NCI-H1436 (cell line): ENCODE measurements at regions not wholly inside any gene's neighbourhood (a gene's known extent, or its start where the extent isn't known, plus 50 kb on each side); places are given as distances from the start of the nearest gene placed in this dataset.
"Not testable (repeated sequence)": the region's sequence is repeated elsewhere in the genome, so short reads cannot be mapped to it uniquely, and the experiment has no call there.

Experiments
- DNase-seq: peaks from one replicate; lab custom pipeline; 2025; lab: John Stamatoyannopoulos, UW

- DNase-seq, result no peak
Observed at GRCh38 chr12:73951956-73952703, 585.5 kb upstream of the ATXN7L3B start.

DNA sequence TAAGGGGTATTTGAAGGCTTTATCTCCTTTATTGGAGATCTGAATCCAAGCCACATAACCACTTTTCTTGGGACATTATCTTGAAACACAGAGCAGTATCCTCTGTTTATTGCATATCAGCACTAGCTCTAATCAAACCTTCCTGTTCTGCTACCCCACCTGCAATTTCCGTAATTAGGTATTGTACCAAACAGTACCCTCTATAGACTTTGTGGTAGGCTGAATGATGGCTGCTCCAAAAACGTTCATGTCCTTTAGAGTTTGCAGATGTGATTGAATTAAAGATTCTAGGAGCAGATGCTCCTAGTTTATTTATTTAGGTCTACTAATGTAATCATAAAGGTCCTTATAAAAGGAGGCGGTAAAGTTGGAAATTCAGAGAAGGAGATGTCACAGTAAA, 573.0 kb upstream of the ATXN7L3B start:
- no peak for DNase-seq

DNA sequence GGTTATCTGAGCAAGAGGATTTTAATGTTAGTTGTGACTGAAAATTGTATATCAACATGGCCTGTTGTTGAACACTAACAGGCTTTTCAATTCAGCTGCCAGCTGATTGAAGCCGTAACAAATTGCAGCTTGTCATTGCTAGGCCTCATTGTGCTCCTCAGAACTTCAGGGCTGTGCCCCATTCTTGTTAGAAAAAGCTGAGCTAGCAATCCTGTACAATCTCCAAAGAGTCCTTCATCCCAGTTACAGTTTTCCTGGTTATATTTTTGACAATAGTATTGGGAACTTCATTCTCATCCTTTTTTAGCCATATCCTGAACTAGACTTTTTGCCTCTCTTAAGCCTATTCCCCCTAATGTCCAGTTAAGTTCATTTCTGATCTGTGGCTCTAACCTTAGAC, 564.1 kb upstream of the ATXN7L3B start:
- DNase-seq, result no peak

DNA sequence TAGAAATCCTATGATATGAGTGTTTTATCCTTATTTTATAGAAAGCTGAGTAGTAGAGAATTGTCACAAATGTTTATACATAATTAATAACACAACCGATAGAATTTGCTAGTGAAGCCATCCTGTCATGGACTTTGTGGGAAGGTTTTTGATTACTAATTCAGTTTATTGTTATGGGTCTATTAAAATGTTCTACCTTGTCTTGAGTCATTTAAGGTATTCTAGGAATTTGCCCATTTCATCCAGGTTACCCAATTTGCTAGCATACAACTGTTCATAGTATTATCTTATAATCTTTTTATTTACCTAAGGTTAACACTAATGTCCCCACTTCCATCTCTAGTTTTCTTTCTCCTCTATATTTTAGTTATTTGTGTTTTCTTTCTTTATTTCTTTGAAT, 553.1 kb upstream of the ATXN7L3B start:
- no peak for DNase-seq

GRCh38 chr12:73991138-73991537, 546.5 kb upstream of the ATXN7L3B start:
- DNase-seq, result no peak

GRCh38 chr12:73998894-73999293, 538.7 kb upstream of the ATXN7L3B start:
- no peak for DNase-seq

- no peak for DNase-seq
Observed at GRCh38 chr12:74015118-74015517, 522.5 kb upstream of the ATXN7L3B start.

- not testable (repeated sequence) for DNase-seq
Observed at GRCh38 chr12:74016324-74016723, 521.3 kb upstream of the ATXN7L3B start.

DNA sequence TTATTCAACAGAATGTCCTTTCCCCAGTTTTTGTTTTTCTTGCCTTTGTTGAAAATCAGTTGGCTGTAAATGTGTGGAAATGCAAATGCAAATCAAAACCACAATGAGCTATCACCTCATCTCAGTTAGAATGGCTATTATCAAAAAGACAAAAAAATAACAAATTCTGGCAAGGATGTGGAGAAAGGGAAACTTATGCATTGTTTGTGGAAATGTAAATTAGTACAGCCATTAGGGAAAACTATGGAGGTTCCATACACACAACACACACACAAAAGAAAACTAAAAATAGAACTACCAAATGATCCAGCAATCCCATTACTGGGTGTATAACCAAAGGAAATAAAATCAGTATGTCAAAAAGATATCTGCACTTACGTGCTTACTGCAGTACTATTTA, 518.8 kb upstream of the ATXN7L3B start:
- no peak for DNase-seq

- no peak for DNase-seq
Observed at GRCh38 chr12:74021937-74022336, 515.7 kb upstream of the ATXN7L3B start.

DNA sequence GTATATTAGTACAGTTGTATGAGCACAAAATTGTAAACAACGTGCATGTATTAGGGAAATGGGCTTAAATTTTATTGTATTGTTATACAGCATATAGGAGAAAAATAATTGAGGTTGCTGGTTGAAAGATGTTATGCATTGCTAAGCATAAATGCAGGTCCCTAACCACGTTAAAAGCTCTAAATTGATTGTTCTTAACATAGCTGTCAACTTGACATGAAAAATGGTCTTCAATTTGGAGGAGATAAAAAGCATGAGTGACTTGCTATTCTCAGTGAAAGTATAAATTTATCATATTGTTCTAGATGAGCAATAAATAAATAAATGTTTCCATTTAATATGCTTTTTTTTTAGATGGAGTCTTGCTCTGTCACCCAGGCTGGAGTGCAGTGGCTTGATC, 506.6 kb upstream of the ATXN7L3B start:
- DNase-seq, result no peak

GRCh38 chr12:74033531-74033930, 504.1 kb upstream of the ATXN7L3B start:
- no peak for DNase-seq

DNA sequence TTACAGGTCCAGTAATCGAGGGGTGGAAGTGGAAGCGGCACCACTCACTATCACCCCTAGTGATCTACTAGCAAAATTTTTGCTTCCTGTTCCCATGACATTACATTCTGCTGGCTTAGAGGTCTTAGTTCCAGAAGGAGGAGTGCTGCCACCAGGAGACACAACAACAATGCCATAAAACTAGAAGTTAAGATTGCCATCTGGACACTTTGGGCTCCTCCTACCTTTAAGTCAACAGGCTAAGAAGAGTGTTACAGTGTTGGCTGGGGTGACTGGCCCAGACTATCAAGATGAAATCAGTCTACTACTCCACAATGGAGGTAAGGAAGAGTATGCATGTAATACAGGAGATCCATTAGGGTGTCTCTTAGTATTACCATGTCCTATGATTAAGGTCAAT, 498.5 kb upstream of the ATXN7L3B start:
- DNase-seq, result not testable (repeated sequence)

- DNase-seq, result no peak
Observed at GRCh38 chr12:74043343-74043742, 494.3 kb upstream of the ATXN7L3B start.

GRCh38 chr12:74049348-74049747, 488.3 kb upstream of the ATXN7L3B start:
- DNase-seq, result no peak

- DNase-seq, result no peak
Observed at GRCh38 chr12:74051848-74052247, 485.8 kb upstream of the ATXN7L3B start.

DNA sequence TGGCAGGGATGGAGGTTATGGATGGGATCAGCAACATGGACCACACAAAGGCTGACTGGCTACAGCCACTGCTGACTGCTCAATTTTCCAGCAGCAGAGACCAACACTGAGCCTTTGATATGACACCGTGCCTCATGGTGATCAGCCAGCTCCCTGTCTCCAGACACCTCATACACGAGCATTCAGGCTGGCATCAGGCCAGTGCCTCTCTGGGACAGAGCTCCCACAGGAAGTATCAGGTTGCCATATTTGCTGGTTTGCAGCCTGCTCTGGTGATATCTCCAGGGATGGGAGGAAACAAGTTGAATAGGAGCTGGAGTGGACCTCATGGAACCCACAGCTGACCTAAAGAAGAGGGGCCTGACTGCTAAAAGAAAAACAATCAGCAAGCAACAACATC, 471.2 kb upstream of the ATXN7L3B start:
- no peak for DNase-seq

GRCh38 chr12:74071182-74071581, 466.5 kb upstream of the ATXN7L3B start:
- DNase-seq, result no peak

DNA sequence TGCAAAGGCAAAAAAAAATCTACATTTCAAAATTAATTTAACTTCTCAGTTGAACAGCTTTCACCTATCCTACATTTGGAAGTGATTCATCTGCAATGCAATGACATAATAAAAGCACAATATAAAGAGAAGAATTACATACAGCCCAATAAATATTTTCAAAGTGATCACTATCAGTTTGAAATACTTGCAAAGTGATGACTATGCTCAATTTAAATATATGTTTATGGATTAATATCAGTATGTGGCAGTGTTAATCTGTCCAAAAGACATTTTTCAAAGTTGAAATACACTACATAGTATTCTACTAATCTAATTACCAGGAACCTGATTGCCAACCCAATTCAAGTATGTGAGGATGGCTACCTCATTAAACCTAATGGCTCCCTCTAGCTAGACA, 460.7 kb upstream of the ATXN7L3B start:
- DNase-seq, result no peak

- DNase-seq, result no peak
Observed at GRCh38 chr12:74105434-74105833, 432.2 kb upstream of the ATXN7L3B start.

DNA sequence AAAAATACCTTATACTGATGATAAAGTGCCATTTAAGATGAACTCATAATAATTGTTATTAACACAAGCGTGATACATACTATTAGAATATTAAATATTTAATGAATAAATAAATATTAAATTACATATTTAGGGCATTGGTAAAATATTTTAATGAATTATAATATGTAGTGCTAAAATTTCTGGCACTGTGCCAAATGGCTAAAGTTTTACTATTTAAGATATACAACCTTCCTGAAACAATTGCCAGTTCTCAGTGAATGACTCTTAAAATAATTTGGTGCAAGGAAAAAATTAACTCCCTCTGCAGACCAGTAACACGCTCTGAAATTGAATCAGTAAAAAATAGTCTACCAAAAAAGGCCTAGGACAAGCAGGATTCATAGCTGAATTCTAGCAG, 428.9 kb upstream of the ATXN7L3B start:
- no peak for DNase-seq

- DNase-seq, result no peak
Observed at GRCh38 chr12:74111688-74112360, 425.8 kb upstream of the ATXN7L3B start.

DNA sequence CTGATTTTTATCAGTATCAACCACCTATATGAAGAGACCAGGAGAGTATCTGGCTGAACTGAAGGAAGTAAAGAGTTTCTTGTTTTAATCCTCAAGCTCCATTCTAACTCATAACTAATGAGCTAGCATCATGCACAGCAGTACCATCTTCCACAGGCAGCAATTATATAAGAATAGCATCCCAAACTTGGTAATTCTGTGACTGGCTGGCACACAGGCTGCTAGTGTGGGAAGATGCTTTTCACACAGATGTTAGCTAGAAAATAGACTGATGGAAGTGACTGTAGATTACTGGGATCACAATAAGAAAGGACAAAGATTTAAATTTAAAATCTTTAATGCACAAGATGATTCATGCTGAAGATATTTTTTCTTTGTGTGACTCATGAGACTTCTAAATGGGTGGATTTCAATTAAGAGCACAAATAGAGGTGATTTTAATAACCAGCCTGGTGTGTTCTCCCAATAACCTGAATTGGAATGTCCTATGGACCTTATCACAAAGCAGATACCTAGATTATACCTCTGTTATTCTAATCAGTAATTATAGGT, 417.7 kb upstream of the ATXN7L3B start:
- no peak for DNase-seq

DNA sequence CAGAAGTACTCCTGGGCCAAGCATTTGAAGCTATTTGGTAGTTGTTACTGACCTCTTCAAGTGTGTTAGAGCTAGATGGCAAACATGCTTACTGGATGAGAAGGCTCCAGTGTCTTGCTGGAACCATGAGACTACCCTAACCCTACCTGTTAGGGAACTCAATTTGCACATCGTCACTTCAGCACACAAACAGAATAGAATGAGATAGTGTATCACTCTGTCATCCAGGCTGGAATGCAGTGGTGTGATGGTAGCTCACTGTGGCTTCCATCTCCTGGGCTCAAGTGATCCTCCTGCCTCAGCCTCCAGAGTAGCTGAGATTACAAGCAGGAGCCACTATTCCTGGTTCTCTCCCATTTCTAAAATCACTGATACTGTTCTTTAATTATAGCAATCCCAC, 417.0 kb upstream of the ATXN7L3B start:
- DNase-seq, result no peak
